ENCODE measurements at regions not wholly inside any gene's neighbourhood (a gene's known extent, or its start where the extent isn't known, plus 50 kb on each side); places are given as distances from the start of the nearest gene placed in this dataset.

GRCh38 chr4:54152846-54153600 lies 53.1 kb downstream of the GSX2 start:
- TF ChIP-seq CTCF (IDR thresholded peaks at IDR 0.05; ENCODE audit: low read depth, low read length), result no peak
- TF ChIP-seq MAX (IDR thresholded peaks at IDR 0.05; ENCODE audit: low read depth, low read length), result no peak
- no peak for TF ChIP-seq POLR2A (IDR thresholded peaks at IDR 0.05; ENCODE audit: extremely low read depth, insufficient read length)
- no peak for TF ChIP-seq MYC (IDR thresholded peaks at IDR 0.05; ENCODE audit: low read depth, low read length)

Measured in NB4 (cell line).